Endothelial cell (in vitro differentiated cells): ENCODE measurements at regions not wholly inside any gene's neighbourhood (a gene's known extent, or its start where the extent isn't known, plus 50 kb on each side); places are given as distances from the start of the nearest gene placed in this dataset.

ENCODE experiments used
- DNase-seq: peaks from one replicate; pipeline ENCODE4 v3.0.0; 2021; ENCODE audit warnings: low spot score
- H3K27ac Mint-ChIP-seq: one replicate; pipeline ENCODE4 v1.8.0; 2021; ENCODE audit warnings: mixed read lengths, inconsistent platforms; ENCODE audit not compliant: unreplicated experiment
- H3K27me3 Mint-ChIP-seq: one replicate; pipeline ENCODE4 v1.8.0; 2021; ENCODE audit warnings: mild to moderate bottlenecking, moderate library complexity, mixed read lengths, inconsistent platforms; ENCODE audit not compliant: unreplicated experiment
- H3K36me3 Mint-ChIP-seq: one replicate; pipeline ENCODE4 v1.8.0; 2021; ENCODE audit warnings: mild to moderate bottlenecking, low read depth, mixed read lengths, inconsistent platforms; ENCODE audit not compliant: unreplicated experiment
- H3K4me1 Mint-ChIP-seq: one replicate; pipeline ENCODE4 v1.8.0; 2021; ENCODE audit warnings: mild to moderate bottlenecking, mixed read lengths, inconsistent platforms; ENCODE audit not compliant: unreplicated experiment
- H3K4me3 Mint-ChIP-seq: one replicate; pipeline ENCODE4 v1.8.0; 2021; ENCODE audit warnings: mild to moderate bottlenecking, mixed read lengths, inconsistent platforms; ENCODE audit not compliant: unreplicated experiment
- H3K9me3 Mint-ChIP-seq: one replicate; pipeline ENCODE4 v1.8.0; 2021; ENCODE audit warnings: mixed read lengths, inconsistent platforms; ENCODE audit not compliant: unreplicated experiment
- TF ChIP-seq, protein P1 (sequence below): fragments of 200-600 bp; sonication (generic); IDR thresholded peaks from one replicate; pipeline ENCODE4 v1.5.0; 2021; ENCODE audit warnings: antibody characterized with exemption; ENCODE audit not compliant: unreplicated experiment

DNA sequence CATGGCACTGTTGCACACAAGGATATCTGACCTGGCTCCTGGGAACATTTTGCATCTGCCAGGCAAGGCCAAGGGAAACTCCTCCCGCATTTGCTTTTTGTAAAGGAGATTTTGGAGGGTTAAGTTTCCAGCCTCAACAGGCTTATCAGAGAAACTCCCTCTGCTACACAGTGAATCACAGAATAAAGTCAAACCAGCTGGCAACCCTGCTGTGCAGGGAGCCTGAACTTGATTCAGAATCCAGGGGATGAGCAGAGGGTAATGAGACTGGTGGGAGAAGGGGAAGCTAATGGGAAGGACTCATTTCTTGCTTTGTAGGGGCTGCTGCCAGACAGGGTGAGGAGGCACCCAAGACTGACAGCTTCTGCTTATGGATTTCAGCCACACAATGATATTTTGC lies 185.3 kb upstream of the ISX start:
- Mint-ChIP-seq H3K27ac (no peak overlapping the region), H3K4me3 (no peak overlapping the region), H3K9me3 (peaks cover 44% of the 10 kb centered on the region), H3K4me1 (no peaks in the 10 kb centered on the region), H3K36me3 (peaks cover 18% of the 10 kb centered on the region), H3K27me3 (peaks cover 7% of the 10 kb centered on the region)
- DNase-seq = no peak
- TF ChIP-seq, protein P1, sequence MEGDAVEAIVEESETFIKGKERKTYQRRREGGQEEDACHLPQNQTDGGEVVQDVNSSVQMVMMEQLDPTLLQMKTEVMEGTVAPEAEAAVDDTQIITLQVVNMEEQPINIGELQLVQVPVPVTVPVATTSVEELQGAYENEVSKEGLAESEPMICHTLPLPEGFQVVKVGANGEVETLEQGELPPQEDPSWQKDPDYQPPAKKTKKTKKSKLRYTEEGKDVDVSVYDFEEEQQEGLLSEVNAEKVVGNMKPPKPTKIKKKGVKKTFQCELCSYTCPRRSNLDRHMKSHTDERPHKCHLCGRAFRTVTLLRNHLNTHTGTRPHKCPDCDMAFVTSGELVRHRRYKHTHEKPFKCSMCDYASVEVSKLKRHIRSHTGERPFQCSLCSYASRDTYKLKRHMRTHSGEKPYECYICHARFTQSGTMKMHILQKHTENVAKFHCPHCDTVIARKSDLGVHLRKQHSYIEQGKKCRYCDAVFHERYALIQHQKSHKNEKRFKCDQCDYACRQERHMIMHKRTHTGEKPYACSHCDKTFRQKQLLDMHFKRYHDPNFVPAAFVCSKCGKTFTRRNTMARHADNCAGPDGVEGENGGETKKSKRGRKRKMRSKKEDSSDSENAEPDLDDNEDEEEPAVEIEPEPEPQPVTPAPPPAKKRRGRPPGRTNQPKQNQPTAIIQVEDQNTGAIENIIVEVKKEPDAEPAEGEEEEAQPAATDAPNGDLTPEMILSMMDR = no peak

DNA sequence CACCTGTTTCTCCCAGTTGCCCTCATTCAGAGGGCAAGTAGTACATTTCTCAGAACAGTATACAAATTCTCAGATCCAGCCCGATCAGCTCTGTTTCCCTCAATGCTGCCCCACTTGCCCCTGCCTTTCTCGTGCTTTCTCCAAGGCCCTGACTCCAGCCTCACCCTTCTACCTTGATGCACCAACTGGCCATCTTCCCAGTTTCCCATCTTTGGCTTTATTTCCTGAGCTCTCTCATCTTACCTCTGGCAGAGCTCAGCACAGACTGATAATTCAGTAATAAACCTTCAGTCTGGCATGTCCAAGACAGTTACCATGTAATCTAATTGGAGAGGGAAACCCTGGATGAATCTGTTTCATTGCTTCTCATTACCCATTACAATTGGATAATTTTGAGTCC lies 184.5 kb upstream of the ISX start:
- H3K4me3 Mint-ChIP-seq = no peak overlapping the region
- no peak for DNase-seq
- no peaks in the 10 kb centered on the region for H3K4me1 Mint-ChIP-seq

DNA sequence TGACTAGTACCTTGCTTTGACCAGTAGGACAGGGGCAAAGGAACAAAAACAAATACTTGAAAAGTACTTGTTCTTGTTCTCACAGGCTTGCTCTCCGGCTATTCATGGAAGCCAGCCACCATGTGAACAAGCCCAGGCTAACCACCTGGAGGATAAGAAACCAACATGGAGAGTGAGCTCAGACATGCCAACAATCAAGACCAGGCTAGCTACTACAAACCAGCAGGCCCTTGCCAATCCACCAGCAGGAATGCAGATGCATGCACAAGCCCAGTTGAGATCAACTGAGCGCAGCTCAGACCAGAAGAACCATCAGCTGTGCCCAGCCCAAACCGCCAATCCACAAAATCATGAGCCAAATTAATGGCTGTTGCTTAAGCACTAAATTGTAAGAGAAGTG lies 180.1 kb upstream of the ISX start:
- H3K4me1 Mint-ChIP-seq = no peaks in the 10 kb centered on the region
- no peak for DNase-seq
- no peak overlapping the region for H3K4me3 Mint-ChIP-seq
- peaks cover 8% of the 10 kb centered on the region for H3K27me3 Mint-ChIP-seq
- TF ChIP-seq, protein P1 = no peak
- H3K9me3 Mint-ChIP-seq = peaks cover 39% of the 10 kb centered on the region
- peaks cover 9% of the 10 kb centered on the region for H3K36me3 Mint-ChIP-seq
- no peak overlapping the region for H3K27ac Mint-ChIP-seq

More for the DNA sequence above, 184.5 kb upstream of the ISX start:
- Mint-ChIP-seq H3K27me3 (peaks cover 7% of the 10 kb centered on the region), H3K9me3 (peaks cover 44% of the 10 kb centered on the region), H3K27ac (no peak overlapping the region), H3K36me3 (peaks cover 18% of the 10 kb centered on the region)
- TF ChIP-seq, protein P1 = no peak

DNA sequence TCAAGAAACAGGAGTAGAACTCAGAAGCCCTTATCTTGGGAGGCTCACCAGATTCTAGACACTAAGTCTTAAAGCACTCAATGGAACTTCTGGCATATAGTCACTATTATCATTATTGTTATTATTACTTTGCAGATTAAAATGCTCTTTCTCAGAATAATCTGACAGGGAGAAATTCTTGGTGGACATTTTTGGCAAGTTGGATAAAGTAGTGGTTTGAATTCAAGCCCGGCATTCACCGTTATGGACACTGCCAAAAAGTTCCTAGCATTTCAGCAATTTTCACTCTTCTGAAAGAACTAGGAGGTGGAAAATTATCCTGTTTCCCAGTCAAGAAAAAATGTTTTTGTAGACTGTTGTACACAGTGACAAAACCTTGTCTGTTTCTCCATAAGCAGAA lies 179.6 kb upstream of the ISX start:
- H3K4me3 Mint-ChIP-seq = no peak overlapping the region
- DNase-seq = no peak
- H3K9me3 Mint-ChIP-seq = peaks cover 43% of the 10 kb centered on the region
- H3K36me3 Mint-ChIP-seq = peaks cover 11% of the 10 kb centered on the region
- H3K27me3 Mint-ChIP-seq = peaks cover 8% of the 10 kb centered on the region
- no peak overlapping the region for H3K27ac Mint-ChIP-seq
- TF ChIP-seq, protein P1 = no peak
- no peaks in the 10 kb centered on the region for H3K4me1 Mint-ChIP-seq

DNA sequence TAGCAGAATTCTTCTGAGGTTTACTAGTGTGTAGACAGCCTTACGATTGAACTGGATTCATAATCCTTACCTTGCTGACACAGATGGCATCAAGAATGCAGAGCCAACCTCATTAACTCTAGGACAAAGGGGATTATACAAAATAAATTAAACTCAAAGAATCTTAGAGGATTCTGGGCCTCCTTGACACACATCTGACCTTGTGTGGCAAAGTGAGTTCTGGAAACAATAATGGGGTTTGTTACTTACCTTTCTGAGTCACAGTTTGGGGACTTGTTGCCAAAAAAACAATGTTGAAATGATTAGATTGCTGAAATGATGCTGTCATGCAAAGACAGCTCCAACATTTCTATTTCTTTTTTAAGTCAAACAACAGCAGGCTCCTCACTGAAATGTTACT lies 179.1 kb upstream of the ISX start:
- Mint-ChIP-seq H3K4me1 (no peaks in the 10 kb centered on the region), H3K4me3 (no peak overlapping the region), H3K27me3 (peaks cover 8% of the 10 kb centered on the region), H3K27ac (no peak overlapping the region), H3K36me3 (peaks cover 9% of the 10 kb centered on the region), H3K9me3 (peaks cover 44% of the 10 kb centered on the region)
- TF ChIP-seq, protein P1 = no peak
- DNase-seq = no peak
